HepG2 (cell line): ENCODE measurements at regions not wholly inside any gene's neighbourhood (a gene's known extent, or its start where the extent isn't known, plus 50 kb on each side); places are given as distances from the start of the nearest gene placed in this dataset.

Source experiments
- ATAC-seq: fragments of 200-7000 bp; cut with Tn5 transposase; 3 replicates; pipeline ENCODE4 v1.9.1; 2020; ENCODE audit warnings: mild to moderate bottlenecking, moderate library complexity
- BruUV-seq: library from RNA; stranded (reverse); fragments of 400-500 nt; replicated peaks from 2 replicates; lab custom pipeline; 2021; lab: Mats Ljungman, UMichigan
- CTCF ChIA-PET: fragments of 300-600 bp; formaldehyde crosslinking; extraction: SDS; loops from one replicate; lab custom pipeline; 2021; ENCODE audit warnings: low total read pairs, inconsistent platforms, low intra/inter-chr PET ratio; lab: Yijun Ruan, JAX
- POLR2A ChIA-PET: fragments of 350-600 bp; sonication (Branson Sonifier 250); formaldehyde crosslinking; loops from one replicate; lab custom pipeline; 2020; ENCODE audit warnings: antibody characterized with exemption, inconsistent platforms; lab: Yijun Ruan, JAX
- DNase-seq: peaks from one replicate; pipeline ENCODE4 v3.0.0-alpha.2; 2015; ENCODE audit warnings: low spot score
- FAIRE-seq: peaks from 3 replicates; lab custom pipeline; 2011; peaks lifted over from hg19 to GRCh38; lab: Jason Lieb, UNC
- H2AFZ ChIP-seq: one replicate; pipeline ENCODE4 v1.6.1; 2011; ENCODE audit warnings: low read length, inconsistent platforms
- H3K27ac ChIP-seq: fragments of 300-600 bp; 3 replicates; pipeline ENCODE4 v1.8.0; 2011; ENCODE audit warnings: mixed run types, mild to moderate bottlenecking, mixed read lengths, low read length, inconsistent platforms; ENCODE audit not compliant: insufficient read depth; ENCODE audit errors: extremely low read length
- H3K27me3 ChIP-seq, 2 experiments: fragments of 200-600 bp in 1 of 2; 2 replicates in 1 of 2; 3 replicates in 1 of 2; pipeline versions ENCODE4 v1.6.0 to v1.8.0; 2011; ENCODE audit warnings: low read length in 2 of 2, mild to moderate bottlenecking in 2 of 2, moderate library complexity in 2 of 2, inconsistent platforms in 1 of 2; ENCODE audit not compliant: insufficient read depth in 2 of 2, control insufficient read depth in 1 of 2
- H3K36me3 ChIP-seq, 2 experiments: fragments of 200-600 bp in 1 of 2; replicated peaks in 1 of 2; 2 replicates in 1 of 2; 3 replicates in 1 of 2; pipeline versions ENCODE4 v1.5.1 to v1.8.0; 2011; ENCODE audit warnings: low read length in 2 of 2, inconsistent platforms in 1 of 2; ENCODE audit not compliant: insufficient read depth in 2 of 2, control insufficient read depth in 1 of 2
- H3K4me1 ChIP-seq: 2 replicates; pipeline ENCODE4 v1.5.1; 2012; ENCODE audit warnings: low read length, inconsistent platforms; ENCODE audit not compliant: insufficient read depth
- H3K4me2 ChIP-seq: 2 replicates; pipeline ENCODE4 v1.6.0; 2011; ENCODE audit warnings: low read depth, low read length, inconsistent platforms
- H3K4me3 ChIP-seq, 3 experiments: fragments of 200-600 bp in 1 of 3; sonication (generic), shearing (Covaris generic) in 1 of 3; replicated peaks in 1 of 3; 2 replicates each; pipeline ENCODE4 v1.5.1; 2011 to 2016; ENCODE audit warnings: low read length in 3 of 3, inconsistent platforms in 2 of 3, low read depth in 2 of 3, mild to moderate bottlenecking in 2 of 3, control low read depth in 1 of 3, mixed read lengths in 1 of 3; ENCODE audit not compliant: insufficient read depth in 1 of 3
- H3K79me2 ChIP-seq: one replicate; pipeline ENCODE4 v1.6.1; 2011; ENCODE audit warnings: low read length, inconsistent platforms; ENCODE audit not compliant: insufficient read depth
- H3K9ac ChIP-seq: 2 replicates; pipeline ENCODE4 v1.6.0; 2011; ENCODE audit warnings: mild to moderate bottlenecking, low read depth, low read length, inconsistent platforms; ENCODE audit not compliant: insufficient read depth
- H3K9me3 ChIP-seq: 2 replicates; pipeline ENCODE4 v1.5.1; 2012; ENCODE audit warnings: mild to moderate bottlenecking, low read length
- H4K20me1 ChIP-seq: 2 replicates; pipeline ENCODE4 v1.6.0; 2011; ENCODE audit warnings: inconsistent platforms, mild to moderate bottlenecking, low read length, moderate library complexity; ENCODE audit not compliant: insufficient read depth
- FIP1L1 ChIP-seq: fragments of 200-400 bp; formaldehyde crosslinking; IDR thresholded peaks from 2 replicates; pipeline ENCODE4 v1.6.1; 2018; ENCODE audit warnings: low read depth, mild to moderate bottlenecking, low read length, moderate library complexity, borderline replicate concordance; ENCODE audit not compliant: insufficient read depth
- NFKBIZ ChIP-seq: IDR thresholded peaks from 2 replicates; pipeline ENCODE4 v1.6.1; 2018; ENCODE audit warnings: missing genetic modification reagents, missing compliant biosample characterization
- PAF1 ChIP-seq: IDR thresholded peaks from 2 replicates; pipeline ENCODE4 v1.6.1; 2016; ENCODE audit warnings: missing genetic modification reagents, missing compliant biosample characterization
- PHB2 ChIP-seq: fragments of 450-650 bp; IDR thresholded peaks from 2 replicates; pipeline ENCODE4 v1.6.1; 2018; ENCODE audit not compliant: partially characterized antibody
- PRPF4 ChIP-seq: fragments of 200-400 bp; formaldehyde crosslinking; IDR thresholded peaks from 2 replicates; pipeline ENCODE4 v1.6.1; 2016; ENCODE audit warnings: low read length, low read depth; ENCODE audit not compliant: poor library complexity, severe bottlenecking
- RXRB ChIP-seq: IDR thresholded peaks from 2 replicates; pipeline ENCODE4 v1.6.1; 2016; ENCODE audit warnings: borderline replicate concordance, missing genetic modification reagents, missing compliant biosample characterization
- SUZ12 ChIP-seq: fragments of 150-350 bp; IDR thresholded peaks from 2 replicates; pipeline ENCODE4 v1.6.1; 2014; ENCODE audit warnings: low read depth, low read length
- TBX3 ChIP-seq: fragments of 450-650 bp; IDR thresholded peaks from 2 replicates; pipeline ENCODE4 v1.6.1; 2017; ENCODE audit warnings: antibody characterized with exemption, mild to moderate bottlenecking, inconsistent platforms, borderline replicate concordance
- ZFP41 ChIP-seq: sonication (generic); formaldehyde crosslinking; IDR thresholded peaks from 2 replicates; pipeline ENCODE4 v1.4.0; 2020; ENCODE audit warnings: mild to moderate bottlenecking, missing genetic modification reagents, borderline replicate concordance
- ZKSCAN8 ChIP-seq: IDR thresholded peaks from 2 replicates; pipeline ENCODE4 v1.6.1; 2016; ENCODE audit warnings: borderline replicate concordance, missing genetic modification reagents, missing compliant biosample characterization
- ZNF326 ChIP-seq: sonication (generic); formaldehyde crosslinking; IDR thresholded peaks from 2 replicates; pipeline ENCODE4 v1.4.0; 2020; ENCODE audit warnings: missing genetic modification reagents, borderline replicate concordance
- ZNF331 ChIP-seq: sonication (generic); formaldehyde crosslinking; IDR thresholded peaks from 2 replicates; pipeline ENCODE4 v1.4.0; 2020; ENCODE audit warnings: missing genetic modification reagents
- ZNF446 ChIP-seq: sonication (generic); formaldehyde crosslinking; IDR thresholded peaks from 2 replicates; pipeline ENCODE4 v1.5.0; 2020; ENCODE audit warnings: mild to moderate bottlenecking, missing genetic modification reagents
- ZNF496 ChIP-seq: sonication (generic); formaldehyde crosslinking; IDR thresholded peaks from 2 replicates; pipeline ENCODE4 v1.8.1; 2023; ENCODE audit warnings: mild to moderate bottlenecking, moderate library complexity, missing genetic modification reagents; ENCODE audit not compliant: insufficient replicate concordance
- ZNF546 ChIP-seq: sonication (generic); formaldehyde crosslinking; conservative IDR thresholded peaks from 2 replicates; pipeline ENCODE4 v1.8.1; 2023; ENCODE audit warnings: mild to moderate bottlenecking, missing genetic modification reagents
- ZNF766 ChIP-seq: sonication (generic); formaldehyde crosslinking; IDR thresholded peaks from 2 replicates; pipeline ENCODE4 v1.5.0; 2020; ENCODE audit warnings: missing genetic modification reagents, borderline replicate concordance
- ZNF780A ChIP-seq: sonication (generic); formaldehyde crosslinking; IDR thresholded peaks from 2 replicates; pipeline ENCODE4 v1.8.0; 2022; ENCODE audit warnings: mild to moderate bottlenecking, missing genetic modification reagents, moderate library complexity
- WGBS: methylation state at CpG from one replicate; pipeline ENCODE4 v1.1.6; 2017; ENCODE audit warnings: low lambda C conversion rate; 5-methylcytosine and 5-hydroxymethylcytosine counted together
- in situ Hi-C: cut with HindIII; loops from 2 replicates; pipeline ENCODE4 v1.10.0; 2017; ENCODE audit warnings: low pct_unique_long_range_greater_than_20kb; ENCODE audit not compliant: extremely low pct_ligation_motif_present
- intact Hi-C: fragments of 100-400 bp; cut with micrococcal nuclease; formaldehyde crosslinking; loops from one replicate; pipeline ENCODE4 v1.10.0; 2022; ENCODE audit not compliant: unreplicated experiment
- TF ChIP-seq, protein P1 (sequence below): IDR thresholded peaks from 2 replicates; pipeline ENCODE4 v1.6.1; 2016; ENCODE audit warnings: missing biosample characterization, missing genetic modification reagents, low read depth
- TF ChIP-seq, protein P2 (sequence below): sonication (generic); formaldehyde crosslinking; IDR thresholded peaks from 2 replicates; pipeline ENCODE4 v1.4.0; 2020; ENCODE audit warnings: missing genetic modification reagents
- TF ChIP-seq, protein P3 (sequence below): IDR thresholded peaks from 2 replicates; pipeline ENCODE4 v1.6.1; 2016; ENCODE audit warnings: missing genetic modification reagents, missing compliant biosample characterization

DNA sequence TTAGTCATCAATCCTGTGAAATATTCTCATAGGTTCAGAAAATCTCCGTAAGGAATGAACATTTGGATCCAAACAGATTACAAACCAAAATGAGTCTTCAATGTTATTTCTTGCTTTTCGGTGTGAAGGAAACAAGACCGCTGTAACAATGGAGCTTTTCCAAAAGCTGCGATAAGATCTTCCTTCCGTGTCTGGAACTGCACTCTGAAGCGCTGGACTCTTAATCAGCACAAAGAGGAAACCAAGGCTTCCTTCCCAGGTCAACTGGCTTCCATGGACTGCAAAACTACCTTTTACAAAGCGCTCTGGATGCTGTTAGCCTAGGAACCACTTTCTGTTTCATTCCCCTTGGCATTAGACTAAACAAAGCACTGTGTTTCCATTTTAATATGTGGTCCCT is 137.9 kb upstream of the BASP1 start:
- ATAC-seq: no peak
- Histone ChIP-seq H3K36me3 (no peaks in the 10 kb centered on the region), H4K20me1 (no peaks in the 10 kb centered on the region), H3K79me2 (no peaks in the 10 kb centered on the region), H3K27me3 (no peaks in the 10 kb centered on the region), H2AFZ (no peak overlapping the region), H3K9ac (no peak overlapping the region), H3K9me3 (no peaks in the 10 kb centered on the region), H3K27ac (no peak overlapping the region), H3K4me1 (no peaks in the 10 kb centered on the region), H3K4me2 (no peak overlapping the region), H3K4me3 (no peak overlapping the region)
- in situ Hi-C loops: no loop called here
- TF ChIP-seq ZNF546 (no peak), ZNF766 (no peak), ZFP41 (no peak), RXRB (CRISPR knock-in tag) (no peak), ZNF780A (no peak), PHB2 (no peak), ZKSCAN8 (no peak)
- TF ChIP-seq, protein P1, sequence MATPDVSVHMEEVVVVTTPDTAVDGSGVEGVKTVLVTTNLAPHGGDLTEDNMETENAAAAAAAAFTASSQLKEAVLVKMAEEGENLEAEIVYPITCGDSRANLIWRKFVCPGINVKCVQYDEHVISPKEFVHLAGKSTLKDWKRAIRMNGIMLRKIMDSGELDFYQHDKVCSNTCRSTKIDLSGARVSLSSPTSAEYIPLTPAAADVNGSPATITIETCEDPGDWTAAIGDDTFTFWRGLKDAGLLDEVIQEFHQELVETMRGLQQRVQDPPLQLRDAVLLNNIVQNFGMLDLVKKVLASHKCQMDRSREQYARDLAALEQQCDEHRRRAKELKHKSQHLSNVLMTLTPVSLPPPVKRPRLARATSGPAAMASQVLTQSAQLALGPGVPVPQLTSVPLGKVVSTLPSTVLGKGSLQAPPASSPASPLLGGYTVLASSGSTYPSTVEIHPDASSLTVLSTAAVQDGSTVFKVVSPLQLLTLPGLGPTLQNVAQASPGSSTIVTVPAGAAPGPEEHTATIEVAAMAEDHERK (CRISPR knock-in tag): no peak
- no TSS peak for BruUV-seq
- POLR2A ChIA-PET: no interaction called here
- FAIRE-seq: no peak
- CTCF ChIA-PET: no interaction called here
- no peak for DNase-seq
- WGBS: 62% methylated on average over 7 of the region's 7 CpGs
- intact Hi-C loops: no loop called here

DNA sequence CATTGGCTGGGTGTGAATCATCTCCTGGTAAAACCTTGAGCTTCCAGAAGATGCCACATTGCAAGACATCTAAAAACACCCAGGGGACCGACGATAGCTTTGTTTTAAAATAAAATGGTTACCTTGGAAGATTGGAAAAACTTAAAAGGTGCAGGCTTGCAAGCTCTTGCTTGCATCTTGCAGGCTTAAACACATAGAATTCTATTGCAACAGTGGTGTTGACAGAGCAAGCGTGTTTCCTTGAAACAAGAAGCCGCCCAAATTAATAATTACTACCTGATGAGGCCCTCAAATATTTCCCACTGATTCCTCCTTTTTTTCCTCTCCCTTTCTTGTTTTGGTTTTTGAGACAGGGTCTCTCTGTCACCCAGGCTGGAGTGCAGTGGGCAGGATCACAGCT is 137.1 kb upstream of the BASP1 start:
- no peak overlapping the region for H2AFZ ChIP-seq
- no peak for ATAC-seq
- H4K20me1 ChIP-seq: no peaks in the 10 kb centered on the region
- H3K36me3 ChIP-seq: no peaks in the 10 kb centered on the region
- no peaks in the 10 kb centered on the region for H3K9me3 ChIP-seq
- in situ Hi-C loops: no loop called here
- H3K4me1 ChIP-seq: no peaks in the 10 kb centered on the region
- DNase-seq: no peak
- TF ChIP-seq SUZ12: no peak
- TF ChIP-seq NFKBIZ (CRISPR knock-in tag): no peak
- no peak for TF ChIP-seq ZNF331
- no peak for TF ChIP-seq FIP1L1
- no peak for TF ChIP-seq TBX3
- TF ChIP-seq ZNF546: no peak
- TF ChIP-seq PRPF4: no peak
- TF ChIP-seq, protein P2, sequence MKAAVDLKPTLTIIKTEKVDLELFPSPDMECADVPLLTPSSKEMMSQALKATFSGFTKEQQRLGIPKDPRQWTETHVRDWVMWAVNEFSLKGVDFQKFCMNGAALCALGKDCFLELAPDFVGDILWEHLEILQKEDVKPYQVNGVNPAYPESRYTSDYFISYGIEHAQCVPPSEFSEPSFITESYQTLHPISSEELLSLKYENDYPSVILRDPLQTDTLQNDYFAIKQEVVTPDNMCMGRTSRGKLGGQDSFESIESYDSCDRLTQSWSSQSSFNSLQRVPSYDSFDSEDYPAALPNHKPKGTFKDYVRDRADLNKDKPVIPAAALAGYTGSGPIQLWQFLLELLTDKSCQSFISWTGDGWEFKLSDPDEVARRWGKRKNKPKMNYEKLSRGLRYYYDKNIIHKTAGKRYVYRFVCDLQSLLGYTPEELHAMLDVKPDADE (CRISPR knock-in tag): no peak
- no peak for TF ChIP-seq ZNF446 (CRISPR knock-in tag)
- TF ChIP-seq, protein P3, sequence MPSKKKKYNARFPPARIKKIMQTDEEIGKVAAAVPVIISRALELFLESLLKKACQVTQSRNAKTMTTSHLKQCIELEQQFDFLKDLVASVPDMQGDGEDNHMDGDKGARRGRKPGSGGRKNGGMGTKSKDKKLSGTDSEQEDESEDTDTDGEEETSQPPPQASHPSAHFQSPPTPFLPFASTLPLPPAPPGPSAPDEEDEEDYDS (CRISPR knock-in tag): no peak
- no peak for TF ChIP-seq ZNF496 (CRISPR knock-in tag)
- no peak for TF ChIP-seq PAF1
- no peak for TF ChIP-seq ZNF326
- H3K4me3 ChIP-seq: no peak overlapping the region
- CTCF ChIA-PET: no interaction called here
- no peak overlapping the region for H3K9ac ChIP-seq
- WGBS: 2% methylated on average over 4 of the region's 4 CpGs
- no TSS peak for BruUV-seq
- H3K4me2 ChIP-seq: no peak overlapping the region
- no peaks in the 10 kb centered on the region for H3K79me2 ChIP-seq
- intact Hi-C loops: no loop called here
- POLR2A ChIA-PET: no interaction called here
- H3K27ac ChIP-seq: no peak overlapping the region
- FAIRE-seq: no peak
- no peaks in the 10 kb centered on the region for H3K27me3 ChIP-seq
